ENCODE measurements at regions not wholly inside any gene's neighbourhood (a gene's known extent, or its start where the extent isn't known, plus 50 kb on each side); places are given as distances from the start of the nearest gene placed in this dataset.

- no peak for TF ChIP-seq SIN3A (IDR thresholded peaks at IDR 0.05; ENCODE audit: borderline replicate concordance, insufficient read depth, low read length)
- TF ChIP-seq TAF1 (IDR thresholded peaks at IDR 0.05; ENCODE audit: borderline replicate concordance, insufficient read depth, low read length): no peak
Observed at GRCh38 chrX:138026211-138026610, 460.3 kb downstream of the ZIC3 start.

Measured in PFSK-1 (cell line).